ENCODE measurements at regions not wholly inside any gene's neighbourhood (a gene's known extent, or its start where the extent isn't known, plus 50 kb on each side); places are given as distances from the start of the nearest gene placed in this dataset.

- Mint-ChIP-seq H3K4me3 (no peak overlapping the region), H3K9me3 (peaks cover 4% of the 10 kb centered on the region), H3K4me1 (peaks cover 32% of the 10 kb centered on the region), H3K27ac (peak overlapping the region; percentile 19), H3K36me3 (ENCODE audit: low read depth) (no peaks in the 10 kb centered on the region), H3K27me3 (ENCODE audit: low read depth, poor library complexity) (peaks cover 15% of the 10 kb centered on the region)
- DNase-seq, result no peak
- TF ChIP-seq, protein P1, sequence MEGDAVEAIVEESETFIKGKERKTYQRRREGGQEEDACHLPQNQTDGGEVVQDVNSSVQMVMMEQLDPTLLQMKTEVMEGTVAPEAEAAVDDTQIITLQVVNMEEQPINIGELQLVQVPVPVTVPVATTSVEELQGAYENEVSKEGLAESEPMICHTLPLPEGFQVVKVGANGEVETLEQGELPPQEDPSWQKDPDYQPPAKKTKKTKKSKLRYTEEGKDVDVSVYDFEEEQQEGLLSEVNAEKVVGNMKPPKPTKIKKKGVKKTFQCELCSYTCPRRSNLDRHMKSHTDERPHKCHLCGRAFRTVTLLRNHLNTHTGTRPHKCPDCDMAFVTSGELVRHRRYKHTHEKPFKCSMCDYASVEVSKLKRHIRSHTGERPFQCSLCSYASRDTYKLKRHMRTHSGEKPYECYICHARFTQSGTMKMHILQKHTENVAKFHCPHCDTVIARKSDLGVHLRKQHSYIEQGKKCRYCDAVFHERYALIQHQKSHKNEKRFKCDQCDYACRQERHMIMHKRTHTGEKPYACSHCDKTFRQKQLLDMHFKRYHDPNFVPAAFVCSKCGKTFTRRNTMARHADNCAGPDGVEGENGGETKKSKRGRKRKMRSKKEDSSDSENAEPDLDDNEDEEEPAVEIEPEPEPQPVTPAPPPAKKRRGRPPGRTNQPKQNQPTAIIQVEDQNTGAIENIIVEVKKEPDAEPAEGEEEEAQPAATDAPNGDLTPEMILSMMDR (IDR thresholded peaks at IDR 0.05), result no peak
These were observed 372.7 kb upstream of the CDH11 start for GRCh38 chr16:65494609-65495008.

GRCh38 chr16:65494080-65494479, 372.2 kb upstream of the CDH11 start:
- Mint-ChIP-seq H3K4me3 (no peak overlapping the region), H3K27me3 (ENCODE audit: low read depth, poor library complexity) (peaks cover 16% of the 10 kb centered on the region), H3K27ac (peak overlapping the region; percentile 15), H3K9me3 (peaks cover 4% of the 10 kb centered on the region), H3K4me1 (peaks cover 27% of the 10 kb centered on the region), H3K36me3 (ENCODE audit: low read depth) (no peaks in the 10 kb centered on the region)
- DNase-seq, result no peak
- TF ChIP-seq, protein P1 (IDR thresholded peaks at IDR 0.05), result no peak

DNA sequence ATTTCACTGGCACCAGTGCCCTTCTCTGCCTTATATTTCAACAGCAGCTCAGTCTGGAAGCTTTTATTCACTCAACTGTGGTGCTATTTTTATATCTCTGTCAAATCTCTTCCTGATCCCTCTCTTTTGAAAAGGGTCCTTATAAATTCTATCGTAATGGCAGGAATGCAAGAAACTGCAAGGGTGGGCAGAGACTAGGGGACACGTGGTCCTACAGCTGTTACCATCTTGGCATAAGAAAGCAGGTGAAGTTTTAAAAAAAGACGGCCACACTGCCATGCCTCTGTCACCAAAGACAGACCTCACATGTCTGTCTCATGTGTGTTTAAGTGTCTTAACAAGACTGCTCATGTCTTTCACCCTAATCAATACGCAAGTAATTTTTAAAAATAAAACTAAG, 368.4 kb upstream of the CDH11 start:
- Mint-ChIP-seq H3K27ac (no peak overlapping the region), H3K36me3 (ENCODE audit: low read depth) (no peaks in the 10 kb centered on the region), H3K4me1 (peaks cover 22% of the 10 kb centered on the region), H3K4me3 (no peak overlapping the region), H3K9me3 (peaks cover 4% of the 10 kb centered on the region), H3K27me3 (ENCODE audit: low read depth, poor library complexity) (peaks cover 16% of the 10 kb centered on the region)
- TF ChIP-seq, protein P1 (IDR thresholded peaks at IDR 0.05), result no peak
- no peak for DNase-seq

DNA sequence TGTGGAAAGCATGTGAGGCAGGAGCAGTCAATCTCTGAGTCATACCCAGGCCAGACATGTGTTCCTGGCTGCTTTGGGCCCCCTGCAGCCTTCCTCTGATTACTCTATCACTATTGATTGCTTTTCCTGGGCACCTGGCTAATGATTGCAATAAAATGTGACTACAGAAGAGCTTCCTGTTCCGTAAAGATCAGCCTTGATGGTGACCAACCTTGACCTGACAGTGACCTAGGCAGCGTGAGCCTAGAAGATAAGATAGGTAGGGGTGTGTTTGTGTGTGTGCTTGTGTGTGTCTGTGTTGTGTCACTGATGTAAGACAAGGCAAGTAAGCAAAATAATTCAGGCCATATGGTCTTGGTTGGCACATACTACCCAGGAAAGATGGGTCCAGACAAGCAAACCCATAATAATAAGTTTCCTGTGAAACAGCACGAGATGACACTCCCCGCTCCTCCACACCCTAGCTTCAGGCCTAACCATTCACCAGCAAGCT, 367.7 kb upstream of the CDH11 start:
- DNase-seq, result no peak
- Mint-ChIP-seq H3K36me3 (ENCODE audit: low read depth) (no peaks in the 10 kb centered on the region), H3K27ac (no peak overlapping the region), H3K9me3 (peaks cover 4% of the 10 kb centered on the region), H3K27me3 (ENCODE audit: low read depth, poor library complexity) (peaks cover 15% of the 10 kb centered on the region), H3K4me1 (peaks cover 15% of the 10 kb centered on the region), H3K4me3 (no peak overlapping the region)
- TF ChIP-seq, protein P1 (IDR thresholded peaks at IDR 0.05), result no peak

DNA sequence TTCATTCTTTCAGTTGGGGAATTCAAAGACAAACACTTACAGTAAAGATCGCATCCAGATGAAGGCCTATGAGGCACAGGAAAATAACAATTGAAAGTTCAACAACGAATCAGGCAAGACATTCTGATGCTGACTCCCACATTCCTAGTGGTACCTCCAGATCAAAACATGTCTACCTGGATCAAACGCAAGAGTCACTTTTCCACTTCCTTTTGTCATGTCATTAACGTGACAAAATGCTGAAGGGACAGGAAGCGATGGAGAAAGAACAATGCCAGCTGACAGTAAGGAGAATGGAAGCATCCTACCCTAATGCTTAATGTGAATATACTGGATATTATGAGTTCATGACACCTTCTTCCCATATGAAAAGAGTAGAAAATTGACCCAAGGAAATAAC, 365.4 kb upstream of the CDH11 start:
- no peak for DNase-seq
- Mint-ChIP-seq H3K36me3 (ENCODE audit: low read depth) (no peaks in the 10 kb centered on the region), H3K9me3 (no peaks in the 10 kb centered on the region), H3K27me3 (ENCODE audit: low read depth, poor library complexity) (peaks cover 7% of the 10 kb centered on the region), H3K4me3 (no peak overlapping the region), H3K4me1 (peaks cover 10% of the 10 kb centered on the region), H3K27ac (no peak overlapping the region)
- TF ChIP-seq, protein P1 (IDR thresholded peaks at IDR 0.05), result no peak

DNA sequence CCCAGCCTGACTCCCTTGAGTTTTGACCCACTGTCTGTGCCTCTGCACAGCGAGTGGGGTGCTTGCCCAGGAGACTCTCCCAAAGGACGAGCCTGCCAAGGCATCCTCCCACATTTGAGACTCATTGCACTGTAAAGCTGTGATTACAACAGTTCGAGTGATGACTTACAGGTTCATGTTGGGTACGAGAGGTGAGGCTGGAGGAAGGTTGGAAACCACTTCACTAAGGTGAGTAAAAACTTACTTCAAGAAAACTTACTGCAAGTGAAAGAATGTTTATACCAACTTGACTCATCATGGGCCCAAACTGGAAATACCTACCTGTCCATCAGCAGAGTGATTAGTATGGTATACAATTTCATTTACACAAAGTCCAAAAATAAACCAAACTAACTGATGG, 360.1 kb upstream of the CDH11 start:
- Mint-ChIP-seq H3K4me3 (no peak overlapping the region), H3K27ac (no peak overlapping the region), H3K27me3 (ENCODE audit: low read depth, poor library complexity) (peaks cover 5% of the 10 kb centered on the region), H3K36me3 (ENCODE audit: low read depth) (no peaks in the 10 kb centered on the region), H3K9me3 (no peaks in the 10 kb centered on the region), H3K4me1 (peaks cover 28% of the 10 kb centered on the region)
- DNase-seq, result no peak
- TF ChIP-seq, protein P1 (IDR thresholded peaks at IDR 0.05), result no peak
